Stimulated activated CD4-positive, alpha-beta T cell treated with anti-CD3 and anti-CD28 coated beads, Interleukin-2, amount 100 ng/mL, for 48 hours (primary cell): ENCODE measurements at regions not wholly inside any gene's neighbourhood (a gene's known extent, or its start where the extent isn't known, plus 50 kb on each side); places are given as distances from the start of the nearest gene placed in this dataset.

ENCODE experiments used
- DNase-seq, 2 donors: peaks; one replicate each; pipeline ENCODE4 v3.0.0-alpha.2; 2020

- no peak for DNase-seq
These were observed 1091.2 kb upstream of the PIK3C3 start for GRCh38 chr18:40863801-40864200.

GRCh38 chr18:40860189-40860588 lies 1094.8 kb upstream of the PIK3C3 start:
- DNase-seq: no peak

DNA sequence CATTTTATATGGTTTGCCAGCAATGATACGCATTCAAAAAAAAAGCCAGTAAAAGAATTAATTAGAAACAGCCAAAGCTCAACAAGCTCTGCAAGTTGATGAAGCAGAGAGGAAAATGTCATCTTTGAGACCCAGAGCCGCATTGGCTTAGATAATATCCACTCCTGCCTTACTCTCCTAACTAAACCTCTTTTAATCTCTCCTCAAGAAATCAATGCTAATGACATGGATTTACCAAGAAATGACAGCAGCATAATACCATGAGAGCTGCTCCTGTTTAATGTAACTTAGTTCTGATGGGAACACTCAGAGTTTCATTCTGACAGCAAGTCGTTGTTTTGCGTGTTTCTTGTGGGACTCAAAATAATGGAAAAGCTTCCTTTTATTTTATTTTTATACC lies 1099.4 kb upstream of the PIK3C3 start:
- DNase-seq: no peak

- DNase-seq: no peak
These were observed 1102.6 kb upstream of the PIK3C3 start for GRCh38 chr18:40852406-40852805.

GRCh38 chr18:40851014-40851429 lies 1104.0 kb upstream of the PIK3C3 start:
- no peak for DNase-seq

DNA sequence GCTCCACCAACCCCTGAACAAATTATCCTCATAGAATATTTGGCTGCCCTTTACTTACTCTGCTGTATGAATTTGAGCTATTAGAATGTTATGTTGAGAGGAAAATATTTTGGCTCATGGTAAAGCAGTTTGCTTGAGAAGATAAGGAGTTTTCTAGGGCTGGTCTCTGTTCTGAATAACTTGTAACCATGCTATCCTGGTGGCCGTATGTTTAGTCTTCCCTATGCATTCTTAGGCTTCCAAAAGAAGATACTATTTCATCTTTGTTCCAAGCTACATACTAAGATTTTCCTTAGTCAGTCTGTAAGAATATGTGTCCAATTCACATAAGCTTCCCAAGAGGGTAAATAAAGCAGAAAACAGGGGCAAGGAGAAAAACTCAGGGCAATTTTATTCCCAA lies 1105.1 kb upstream of the PIK3C3 start:
- DNase-seq: no peak

DNA sequence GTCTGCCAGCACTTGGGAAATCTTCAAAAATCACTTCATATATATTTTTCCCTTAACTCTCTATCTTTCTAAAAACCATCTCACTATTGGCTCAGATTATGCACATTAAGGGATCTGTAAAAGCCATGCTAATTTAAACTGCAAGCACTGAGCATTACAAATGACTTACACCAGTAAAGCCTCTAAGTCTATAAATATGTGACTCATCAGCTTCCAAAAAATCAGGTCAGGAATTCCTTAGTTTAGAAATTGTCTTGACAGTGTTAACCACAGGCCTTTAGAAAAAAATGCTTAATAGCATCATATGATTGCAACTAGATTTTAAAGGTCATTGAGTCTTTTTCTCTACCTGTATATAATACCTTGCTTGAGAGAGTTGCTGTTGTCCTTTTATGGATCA lies 1113.6 kb upstream of the PIK3C3 start:
- no peak for DNase-seq

DNA sequence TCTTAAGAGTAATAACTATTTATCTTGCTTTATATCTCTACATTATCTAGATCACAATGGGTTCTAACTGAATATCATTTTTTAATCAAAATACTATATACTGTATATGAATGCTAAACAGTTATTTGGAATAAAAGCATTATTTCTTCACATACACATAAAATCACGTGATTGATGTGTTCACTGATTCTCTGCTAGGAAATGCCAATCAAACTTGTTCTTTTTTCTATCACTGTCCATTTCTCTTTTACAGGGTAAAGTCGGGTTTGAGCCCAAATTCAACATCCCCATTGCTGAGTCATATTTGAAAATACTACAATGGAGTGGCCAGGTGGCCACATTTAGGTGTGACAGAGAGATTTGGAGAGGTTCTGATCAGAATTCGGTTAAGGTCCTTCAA lies 1114.0 kb upstream of the PIK3C3 start:
- DNase-seq: no peak

DNA sequence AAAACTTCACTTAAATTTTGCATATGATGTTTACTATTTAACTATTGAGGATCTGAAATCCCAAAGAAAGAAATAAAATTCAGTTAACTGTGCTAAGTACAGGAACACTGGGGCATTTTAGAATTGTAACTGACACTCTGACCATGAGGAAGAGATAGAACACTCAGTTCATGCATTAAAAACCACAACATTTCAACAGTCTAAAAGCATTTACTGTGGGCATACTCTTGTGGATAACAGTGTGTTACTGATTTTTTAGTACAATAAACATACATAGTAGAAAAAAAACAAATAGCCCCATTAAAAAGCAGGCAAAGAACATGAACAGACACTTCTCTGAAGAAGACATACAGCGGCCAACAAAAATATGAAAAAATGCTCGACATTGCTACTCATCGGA lies 1122.7 kb upstream of the PIK3C3 start:
- DNase-seq: no peak

- DNase-seq: no peak
These were observed 1130.7 kb upstream of the PIK3C3 start for GRCh38 chr18:40824291-40824690.

GRCh38 chr18:40821596-40822243 lies 1133.3 kb upstream of the PIK3C3 start:
- no peak for DNase-seq

GRCh38 chr18:40812981-40813515 lies 1142.0 kb upstream of the PIK3C3 start:
- no peak for DNase-seq

DNA sequence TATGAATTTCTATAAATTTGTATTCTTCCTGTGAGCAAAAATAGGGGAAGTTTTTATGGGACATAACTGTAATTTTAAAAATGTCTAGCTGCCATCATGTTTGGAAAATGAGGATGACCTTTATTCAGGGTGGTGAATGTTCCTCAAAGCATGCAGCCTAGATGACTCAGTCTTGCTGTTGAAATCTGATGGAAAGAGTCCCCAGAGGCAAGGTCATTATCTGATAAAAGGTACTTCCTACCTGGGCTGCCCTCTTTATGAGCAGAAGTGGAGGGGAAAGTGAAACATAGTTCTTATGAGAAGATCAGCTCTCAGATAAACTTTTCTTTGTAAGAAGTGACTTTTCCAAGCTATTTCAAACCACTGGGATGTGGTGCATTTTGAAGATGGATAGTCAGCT lies 1144.7 kb upstream of the PIK3C3 start:
- DNase-seq: no peak

- DNase-seq: no peak
These were observed 1165.7 kb upstream of the PIK3C3 start for GRCh38 chr18:40789286-40789685.

- no peak for DNase-seq
These were observed 1172.4 kb upstream of the PIK3C3 start for GRCh38 chr18:40782453-40783130.

DNA sequence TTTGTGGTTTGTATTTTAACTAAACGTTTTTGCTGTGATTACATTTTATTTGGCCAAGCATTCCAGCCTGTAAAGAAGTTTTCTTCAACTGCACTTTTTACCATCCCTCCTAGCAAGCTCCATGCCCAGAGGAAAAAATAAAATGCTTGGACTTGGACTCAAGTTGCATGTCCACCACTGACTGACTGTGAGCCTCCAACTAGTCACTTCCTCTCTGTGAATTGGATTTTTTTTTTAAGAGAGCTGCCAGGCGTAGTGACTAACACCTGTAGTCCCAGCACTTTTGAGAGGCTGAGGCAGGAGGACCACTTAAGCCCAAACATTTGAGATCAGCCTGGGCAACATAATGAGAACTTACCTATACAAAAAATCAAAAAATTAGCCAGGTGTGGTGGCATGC lies 1185.2 kb upstream of the PIK3C3 start:
- DNase-seq: no peak

GRCh38 chr18:40760251-40760650 lies 1194.8 kb upstream of the PIK3C3 start:
- no peak for DNase-seq

GRCh38 chr18:40754477-40754876 lies 1200.6 kb upstream of the PIK3C3 start:
- no peak for DNase-seq

DNA sequence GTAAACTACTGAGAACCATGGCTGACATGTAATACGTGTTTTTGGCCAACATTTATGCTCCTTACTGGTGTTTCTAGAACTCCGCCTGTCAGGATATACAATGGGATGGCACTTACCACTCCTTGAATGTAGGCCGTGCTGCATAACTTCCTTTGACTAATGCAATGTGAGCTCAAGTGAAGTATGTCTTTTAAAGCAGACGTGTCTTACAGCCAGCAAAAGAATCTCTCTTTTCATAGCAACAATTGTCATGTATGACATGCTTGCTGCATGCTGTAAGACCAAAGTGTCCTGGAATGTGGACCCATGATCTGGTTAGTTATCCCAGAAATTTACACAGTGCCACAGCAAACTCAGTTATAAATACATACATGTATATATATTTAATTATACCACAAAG lies 1202.7 kb upstream of the PIK3C3 start:
- no peak for DNase-seq

GRCh38 chr18:40751186-40751585 lies 1203.8 kb upstream of the PIK3C3 start:
- DNase-seq: no peak

DNA sequence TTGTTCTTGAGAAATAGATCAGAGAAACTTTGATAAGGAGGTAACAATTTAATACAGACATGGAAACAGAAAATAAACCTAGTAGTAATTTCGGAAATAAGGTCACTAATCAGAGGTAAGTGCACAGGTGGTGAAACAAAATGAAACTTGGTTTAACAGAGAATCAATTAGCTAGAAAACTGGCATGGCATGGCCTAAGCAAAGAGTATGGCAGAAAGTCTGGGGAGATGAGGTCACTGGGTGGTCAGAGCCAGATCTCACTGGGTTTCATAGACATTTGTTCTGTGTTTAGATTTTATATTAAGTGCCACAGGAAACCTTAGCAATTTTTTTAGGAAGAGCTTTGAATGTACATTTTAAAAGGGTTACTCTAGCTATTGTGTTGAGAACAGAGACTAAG lies 1216.0 kb upstream of the PIK3C3 start:
- no peak for DNase-seq

DNA sequence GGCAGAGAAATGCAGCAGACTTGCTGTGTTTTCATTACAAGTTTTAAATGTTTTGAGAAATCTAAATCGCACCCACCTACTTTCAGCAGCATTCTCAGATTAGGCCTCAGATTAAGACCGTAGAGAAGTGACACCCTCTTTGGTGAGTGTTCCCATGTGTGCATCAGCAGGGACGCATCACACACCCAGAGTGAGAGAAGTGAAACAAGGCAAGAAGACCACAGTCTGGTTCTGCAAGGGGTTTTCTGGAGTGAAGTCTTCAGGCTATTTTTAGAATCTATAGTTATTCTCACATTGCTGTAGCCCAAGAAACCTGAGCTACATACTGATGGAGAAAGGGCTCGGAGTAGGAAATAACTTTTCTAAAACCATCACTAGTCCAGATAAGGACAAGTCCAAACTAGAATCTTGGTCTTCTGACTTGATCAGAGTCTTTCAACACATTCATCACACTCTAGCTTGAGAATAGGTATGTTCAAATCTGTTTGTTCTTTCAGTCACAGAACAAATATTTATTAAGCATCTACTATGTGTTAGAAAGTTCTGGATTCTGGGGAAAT lies 1216.6 kb upstream of the PIK3C3 start:
- no peak for DNase-seq

DNA sequence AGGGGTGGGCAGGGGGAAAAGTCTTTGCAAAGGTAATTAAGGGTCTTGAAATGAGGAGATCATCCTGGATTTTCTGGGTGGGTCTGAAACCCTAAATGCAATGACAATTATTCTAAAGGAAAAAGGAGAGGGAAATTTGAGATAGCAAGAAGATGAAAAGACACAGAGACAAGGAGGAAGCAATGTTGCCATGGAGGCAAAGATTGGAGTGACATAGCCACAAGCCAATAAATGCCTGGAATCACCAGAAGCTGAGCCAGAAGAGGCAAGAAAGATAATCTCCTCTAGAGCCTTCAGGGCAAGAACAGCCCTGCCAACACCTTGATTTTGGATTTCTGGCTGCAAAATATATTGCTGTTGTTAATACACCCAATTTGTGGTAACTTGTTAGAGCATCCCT lies 1246.3 kb upstream of the PIK3C3 start:
- DNase-seq: no peak

DNA sequence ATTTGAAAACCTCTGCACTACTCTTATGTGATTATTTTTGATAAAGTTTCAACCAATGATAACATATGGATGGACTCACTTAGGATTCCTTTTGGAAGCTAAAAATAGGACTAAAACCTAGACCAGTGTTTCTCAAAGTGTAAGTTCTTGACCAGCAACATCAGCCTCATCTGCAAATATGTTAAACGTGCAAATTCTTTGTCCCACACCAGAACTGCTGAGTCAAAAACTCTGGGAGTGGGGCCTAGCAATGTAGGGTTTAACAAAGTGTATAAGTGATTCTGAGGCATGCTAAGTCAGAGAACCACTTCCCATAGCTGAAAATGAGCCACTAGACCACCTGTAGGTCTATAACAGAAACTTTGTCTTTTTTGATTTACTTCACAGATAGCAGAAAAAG lies 1247.2 kb upstream of the PIK3C3 start:
- DNase-seq: no peak
